ENCODE measurements at regions not wholly inside any gene's neighbourhood (a gene's known extent, or its start where the extent isn't known, plus 50 kb on each side); places are given as distances from the start of the nearest gene placed in this dataset.

DNA sequence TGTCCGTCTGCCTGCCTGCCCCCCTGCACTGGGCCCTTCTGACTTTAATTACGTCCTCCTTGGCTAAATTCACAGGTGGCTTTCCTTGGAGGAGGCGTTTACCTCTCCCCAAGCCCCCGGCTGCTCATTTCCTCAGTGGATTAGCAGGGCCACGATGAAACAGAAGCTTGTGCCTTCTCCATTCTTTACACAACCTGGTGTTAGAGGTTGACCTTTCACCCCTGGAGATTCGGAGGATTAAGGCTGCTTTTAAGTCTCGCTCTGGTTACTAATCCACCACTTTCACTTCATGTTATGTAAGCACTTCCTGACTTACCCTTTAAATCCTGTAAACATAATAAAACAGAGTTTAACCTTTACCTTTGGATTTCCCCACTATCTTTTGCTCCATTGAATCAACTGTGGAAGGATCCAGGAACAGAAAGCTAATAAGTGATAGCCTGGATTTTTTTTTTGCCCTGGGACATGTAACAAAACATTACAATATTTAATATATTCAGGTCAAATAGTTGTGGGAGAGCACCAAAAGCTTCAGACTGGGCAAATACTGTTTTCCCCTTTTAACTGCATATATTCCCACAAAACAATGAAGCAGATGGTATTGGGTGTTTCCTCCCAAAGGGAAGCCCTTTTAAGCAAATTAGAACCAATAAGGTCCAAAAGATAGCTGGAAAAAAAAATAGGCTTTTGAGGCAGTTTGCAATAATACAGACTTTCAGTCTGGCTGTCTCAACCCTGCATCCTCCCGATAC, 370.2 kb downstream of the EN1 start:
- Mint-ChIP-seq H3K27ac (no peak overlapping the region), H3K9me3 (no peaks in the 10 kb centered on the region), H3K4me3 (no peak overlapping the region), H3K4me1 (no peaks in the 10 kb centered on the region), H3K27me3 (no peaks in the 10 kb centered on the region), H3K36me3 (ENCODE audit: low read depth) (no peaks in the 10 kb centered on the region)
- ATAC-seq (replicated peaks) = no peak

DNA sequence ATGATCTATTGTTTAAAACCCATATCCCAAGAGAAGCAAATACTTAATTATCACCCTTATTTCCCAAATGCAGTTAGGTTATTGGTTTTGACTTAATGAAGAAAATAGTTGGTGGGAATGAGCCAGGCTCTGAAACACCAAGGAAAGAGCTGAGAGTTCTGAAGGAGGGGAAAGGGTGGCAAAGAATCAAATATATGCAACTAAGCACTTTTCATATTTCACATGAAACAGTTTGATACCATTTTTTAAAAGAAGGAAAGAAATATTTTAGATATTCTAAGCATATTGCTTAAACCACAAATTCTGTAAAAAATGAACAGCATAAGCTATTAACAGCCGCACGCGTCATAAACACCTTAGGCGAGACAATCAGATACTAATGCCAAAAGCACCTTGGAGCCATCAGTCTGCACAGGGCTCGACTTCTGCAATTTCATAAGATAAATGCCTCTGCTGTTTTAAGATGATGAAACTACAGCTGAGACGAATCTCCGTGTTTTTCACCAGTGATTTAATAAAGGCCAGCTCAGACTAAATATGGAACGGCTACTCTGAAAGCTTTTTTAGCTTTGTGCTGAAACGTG, 371.7 kb downstream of the EN1 start:
- no peak overlapping the region for H3K4me3 Mint-ChIP-seq
- no peaks in the 10 kb centered on the region for H3K9me3 Mint-ChIP-seq
- H3K27me3 Mint-ChIP-seq = no peaks in the 10 kb centered on the region
- H3K4me1 Mint-ChIP-seq = no peaks in the 10 kb centered on the region
- no peak for ATAC-seq (replicated peaks)
- H3K27ac Mint-ChIP-seq = no peak overlapping the region
- H3K36me3 Mint-ChIP-seq (ENCODE audit: low read depth) = no peaks in the 10 kb centered on the region

DNA sequence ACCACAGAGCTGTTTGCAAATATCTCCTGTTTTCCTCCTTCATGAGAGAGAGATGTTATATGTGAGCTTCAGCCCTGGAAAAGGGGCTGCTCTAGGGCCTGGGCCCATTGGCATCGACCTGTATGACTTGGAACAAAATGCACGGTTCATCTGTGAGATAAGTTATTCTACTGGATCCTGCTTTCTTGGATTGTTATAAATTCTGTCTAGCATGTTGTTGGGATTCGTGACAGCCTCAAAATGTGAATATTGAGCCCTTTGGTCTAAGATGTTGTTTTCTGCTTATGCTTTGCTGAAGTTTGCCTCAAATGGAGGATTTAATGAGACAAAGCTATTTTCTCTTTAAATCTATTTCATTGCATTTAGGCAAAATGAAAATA, 372.9 kb downstream of the EN1 start:
- H3K9me3 Mint-ChIP-seq = no peaks in the 10 kb centered on the region
- ATAC-seq (replicated peaks) = no peak

DNA sequence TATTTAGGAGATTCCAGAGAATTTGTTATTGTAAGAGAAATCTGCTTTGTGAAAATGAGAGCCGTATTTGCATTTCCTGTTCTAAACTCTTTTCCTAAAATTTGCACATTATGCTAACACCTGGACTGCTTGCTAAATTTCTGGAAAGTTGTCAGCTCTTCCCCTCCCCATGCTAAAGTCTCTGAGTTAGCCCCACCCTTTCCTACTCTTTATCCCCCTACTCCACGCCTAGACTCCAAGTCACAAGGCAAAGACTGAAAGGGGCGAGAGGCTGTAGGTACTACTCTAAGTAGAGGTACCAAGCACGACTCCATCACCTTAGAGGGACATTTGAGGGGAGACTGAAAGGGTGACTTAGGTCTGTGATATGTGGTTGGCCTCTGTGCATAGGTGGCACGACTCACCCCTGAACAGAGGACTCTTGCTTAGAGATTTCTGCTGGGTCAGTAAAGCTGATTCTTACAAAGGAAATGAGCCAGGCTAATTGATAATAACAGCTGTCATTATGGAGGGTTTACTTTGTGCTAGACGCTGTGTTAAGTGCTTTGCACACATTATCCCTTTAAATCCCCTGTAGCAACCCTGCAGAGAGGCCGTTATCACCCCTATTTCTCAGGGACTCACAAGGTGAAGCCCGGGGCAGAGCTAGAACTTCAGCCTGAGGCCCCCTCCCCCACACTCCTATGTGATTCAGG, 373.5 kb downstream of the EN1 start:
- no peak for ATAC-seq (replicated peaks)
- no peak overlapping the region for H3K4me3 Mint-ChIP-seq
- no peaks in the 10 kb centered on the region for H3K36me3 Mint-ChIP-seq (ENCODE audit: low read depth)
- H3K9me3 Mint-ChIP-seq = no peaks in the 10 kb centered on the region
- H3K4me1 Mint-ChIP-seq = no peaks in the 10 kb centered on the region
- no peak overlapping the region for H3K27ac Mint-ChIP-seq
- H3K27me3 Mint-ChIP-seq = peaks cover 5% of the 10 kb centered on the region

More for the DNA sequence above, 372.9 kb downstream of the EN1 start:
- Mint-ChIP-seq H3K36me3 (ENCODE audit: low read depth) (no peaks in the 10 kb centered on the region), H3K27me3 (no peaks in the 10 kb centered on the region), H3K4me1 (no peaks in the 10 kb centered on the region), H3K27ac (no peak overlapping the region), H3K4me3 (no peak overlapping the region)

DNA sequence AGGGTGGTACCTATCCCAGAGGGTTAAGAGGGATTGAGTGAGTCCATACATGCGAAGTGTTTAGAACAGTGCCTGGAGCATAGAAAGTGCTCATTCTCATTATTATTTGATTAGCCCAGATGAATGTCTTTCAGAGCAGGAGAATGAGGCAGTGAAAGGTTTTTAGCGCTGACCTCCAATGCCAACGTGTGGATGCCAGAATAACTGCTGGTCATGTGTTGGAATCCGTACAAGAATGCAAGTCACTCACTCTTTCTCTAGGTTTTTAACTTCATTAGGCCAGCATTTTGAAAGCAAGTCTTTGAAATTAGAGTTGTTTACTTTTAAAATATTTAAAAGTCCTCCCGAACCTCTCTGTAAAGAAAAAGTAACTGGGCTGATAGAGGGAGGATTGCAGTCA, 374.2 kb downstream of the EN1 start:
- Mint-ChIP-seq H3K9me3 (no peaks in the 10 kb centered on the region), H3K36me3 (ENCODE audit: low read depth) (no peaks in the 10 kb centered on the region), H3K4me1 (no peaks in the 10 kb centered on the region), H3K4me3 (no peak overlapping the region), H3K27me3 (peaks cover 10% of the 10 kb centered on the region), H3K27ac (no peak overlapping the region)
- ATAC-seq (replicated peaks) = no peak

DNA sequence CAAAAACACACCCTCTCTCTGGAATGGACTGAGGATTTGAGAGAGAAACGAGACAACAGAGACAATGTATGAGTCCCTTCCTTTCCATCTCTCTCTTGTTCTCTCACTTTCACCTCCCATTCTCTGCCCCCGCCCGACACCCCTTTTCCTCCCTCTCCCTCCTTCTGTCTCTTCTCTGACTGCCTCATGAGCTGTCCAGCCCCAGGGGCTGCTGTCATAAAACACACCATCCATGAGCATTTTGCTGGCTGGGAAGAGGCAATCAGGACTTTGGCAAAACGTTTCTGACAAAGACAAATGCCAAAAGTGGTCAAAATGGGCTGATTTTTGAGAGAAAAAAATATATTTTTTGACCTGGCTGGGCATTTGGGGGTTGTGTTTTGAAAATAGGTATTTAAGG, 377.2 kb downstream of the EN1 start:
- ATAC-seq (replicated peaks) = no peak
- H3K9me3 Mint-ChIP-seq = no peaks in the 10 kb centered on the region
- no peak overlapping the region for H3K4me3 Mint-ChIP-seq
- no peak overlapping the region for H3K27ac Mint-ChIP-seq
- H3K4me1 Mint-ChIP-seq = no peaks in the 10 kb centered on the region
- peaks cover 13% of the 10 kb centered on the region for H3K27me3 Mint-ChIP-seq
- no peaks in the 10 kb centered on the region for H3K36me3 Mint-ChIP-seq (ENCODE audit: low read depth)

DNA sequence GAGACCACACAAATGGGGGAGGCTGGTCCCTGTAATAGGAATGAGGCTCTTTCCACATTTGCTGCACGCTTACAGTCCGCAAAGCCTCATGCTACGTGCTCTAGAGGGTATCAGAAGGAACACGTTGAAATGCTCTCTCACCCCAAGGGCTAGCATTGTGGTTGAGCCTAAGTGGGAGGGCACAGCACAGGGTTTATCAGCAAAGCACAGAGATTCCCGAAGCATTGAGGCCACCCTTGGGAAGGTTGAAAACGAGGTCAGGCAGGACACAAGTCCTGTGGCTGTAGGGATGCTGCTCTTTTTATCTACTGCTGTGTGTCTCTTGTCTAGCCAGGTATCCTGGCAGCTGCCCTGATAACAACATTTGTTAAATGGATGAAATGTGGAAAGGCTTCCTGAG, 378.3 kb downstream of the EN1 start:
- H3K36me3 Mint-ChIP-seq (ENCODE audit: low read depth) = no peaks in the 10 kb centered on the region
- H3K4me1 Mint-ChIP-seq = no peaks in the 10 kb centered on the region
- no peak for ATAC-seq (replicated peaks)
- H3K27me3 Mint-ChIP-seq = peaks cover 13% of the 10 kb centered on the region
- H3K27ac Mint-ChIP-seq = no peak overlapping the region
- no peaks in the 10 kb centered on the region for H3K9me3 Mint-ChIP-seq
- no peak overlapping the region for H3K4me3 Mint-ChIP-seq

DNA sequence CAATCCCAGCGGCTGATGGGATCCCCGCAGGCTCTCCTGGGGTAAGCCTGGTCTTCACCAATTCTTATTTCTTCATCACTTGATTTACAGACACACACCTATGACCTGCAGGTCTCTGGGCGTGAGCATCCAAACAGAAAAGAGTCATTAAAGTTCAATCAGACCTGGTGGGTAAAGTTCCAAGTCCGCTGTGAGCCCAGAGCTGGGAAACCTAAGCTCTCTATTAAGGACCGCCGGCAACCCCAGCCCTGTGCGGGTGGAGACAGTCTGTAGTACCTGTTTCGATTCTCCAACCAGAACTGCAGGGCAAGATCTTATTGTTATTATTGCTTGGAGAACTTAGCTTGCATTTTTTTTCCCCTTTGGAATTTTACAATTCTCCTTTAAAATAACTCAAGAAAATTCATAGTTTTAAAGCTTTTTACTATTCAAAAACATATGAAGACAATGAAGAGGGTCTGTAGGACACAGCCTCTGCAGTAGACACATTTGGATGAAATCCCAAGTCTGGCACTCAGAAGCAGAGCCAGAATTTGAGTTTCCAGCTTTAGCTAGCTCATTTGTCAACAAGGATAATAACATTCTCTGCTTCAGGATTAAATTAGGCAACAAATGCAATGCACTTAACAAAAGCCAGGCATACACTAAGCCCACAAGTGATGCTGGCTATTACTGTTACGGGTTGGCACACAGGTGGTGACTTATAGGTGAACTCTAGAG, 376.4 kb downstream of the INSIG2 start:
- Mint-ChIP-seq H3K27ac (no peak overlapping the region), H3K4me1 (no peaks in the 10 kb centered on the region), H3K36me3 (ENCODE audit: low read depth) (no peaks in the 10 kb centered on the region), H3K27me3 (peaks cover 19% of the 10 kb centered on the region), H3K9me3 (no peaks in the 10 kb centered on the region), H3K4me3 (no peak overlapping the region)
- ATAC-seq (replicated peaks) = no peak

DNA sequence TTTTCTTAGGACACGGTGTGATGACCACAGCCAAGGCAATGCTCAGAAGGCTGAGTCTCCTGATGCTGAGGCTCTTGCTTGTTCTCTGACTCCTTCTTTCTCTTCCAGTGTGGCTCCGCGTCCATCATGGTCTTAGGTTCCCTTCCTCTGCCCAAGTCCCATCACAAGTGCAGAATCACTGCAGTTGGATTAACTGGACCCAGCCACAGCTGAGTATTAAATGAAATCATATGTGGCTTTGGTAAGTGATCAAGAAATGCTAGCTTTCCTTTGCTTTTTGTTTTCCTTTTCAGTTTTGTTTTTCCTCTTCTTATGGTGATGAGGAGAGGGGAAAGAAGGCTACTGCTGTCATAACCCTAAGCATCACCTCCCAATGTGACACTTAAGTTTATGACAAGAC, 375.8 kb downstream of the INSIG2 start:
- peaks cover 15% of the 10 kb centered on the region for H3K27me3 Mint-ChIP-seq
- no peaks in the 10 kb centered on the region for H3K36me3 Mint-ChIP-seq (ENCODE audit: low read depth)
- H3K27ac Mint-ChIP-seq = no peak overlapping the region
- no peaks in the 10 kb centered on the region for H3K9me3 Mint-ChIP-seq
- H3K4me3 Mint-ChIP-seq = no peak overlapping the region
- no peaks in the 10 kb centered on the region for H3K4me1 Mint-ChIP-seq
- no peak for ATAC-seq (replicated peaks)

DNA sequence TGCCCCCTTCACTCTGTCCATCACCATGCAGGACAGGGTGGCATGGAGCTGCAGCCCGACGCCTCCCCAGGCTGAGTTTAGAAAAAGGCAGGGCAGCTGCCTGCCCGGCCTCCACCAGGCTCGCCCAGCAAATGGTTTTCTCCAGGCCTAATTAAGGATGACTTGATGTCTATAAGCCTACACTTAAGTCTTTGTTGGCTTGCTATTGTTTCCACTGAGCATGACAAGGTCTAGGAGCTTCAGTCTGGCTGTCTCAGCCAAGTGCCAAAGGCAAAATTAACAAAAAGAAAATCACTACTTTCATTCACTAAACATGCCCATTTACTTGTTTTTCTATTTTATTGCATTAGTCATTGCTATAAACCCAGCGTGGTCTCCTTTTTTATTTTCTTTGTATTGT, 372.2 kb downstream of the INSIG2 start:
- Mint-ChIP-seq H3K4me3 (no peak overlapping the region), H3K4me1 (no peaks in the 10 kb centered on the region), H3K9me3 (no peaks in the 10 kb centered on the region), H3K27ac (no peak overlapping the region), H3K27me3 (peaks cover 29% of the 10 kb centered on the region), H3K36me3 (ENCODE audit: low read depth) (no peaks in the 10 kb centered on the region)
- no peak for ATAC-seq (replicated peaks)

DNA sequence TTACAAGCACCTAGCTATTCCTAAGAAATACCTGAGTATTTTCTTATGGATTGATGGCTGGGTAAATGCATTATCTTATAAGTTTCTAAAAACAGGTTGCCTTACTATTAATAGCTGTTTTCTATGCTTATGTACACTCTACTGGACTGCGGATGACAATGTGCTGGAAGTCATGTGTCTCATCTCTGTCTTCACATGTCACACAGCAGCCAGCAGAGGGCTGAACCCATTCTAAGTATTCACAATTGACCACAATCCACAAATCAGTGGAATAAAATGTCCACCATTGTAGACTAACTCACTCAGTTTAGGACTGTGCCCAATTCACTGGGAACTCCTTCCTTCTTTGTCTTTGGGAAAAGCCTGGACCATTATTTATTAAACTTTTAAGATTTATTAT, 371.2 kb downstream of the INSIG2 start:
- H3K36me3 Mint-ChIP-seq (ENCODE audit: low read depth) = no peaks in the 10 kb centered on the region
- no peaks in the 10 kb centered on the region for H3K9me3 Mint-ChIP-seq
- ATAC-seq (replicated peaks) = no peak
- H3K4me1 Mint-ChIP-seq = no peaks in the 10 kb centered on the region
- peaks cover 30% of the 10 kb centered on the region for H3K27me3 Mint-ChIP-seq
- H3K4me3 Mint-ChIP-seq = no peak overlapping the region
- H3K27ac Mint-ChIP-seq = no peak overlapping the region

DNA sequence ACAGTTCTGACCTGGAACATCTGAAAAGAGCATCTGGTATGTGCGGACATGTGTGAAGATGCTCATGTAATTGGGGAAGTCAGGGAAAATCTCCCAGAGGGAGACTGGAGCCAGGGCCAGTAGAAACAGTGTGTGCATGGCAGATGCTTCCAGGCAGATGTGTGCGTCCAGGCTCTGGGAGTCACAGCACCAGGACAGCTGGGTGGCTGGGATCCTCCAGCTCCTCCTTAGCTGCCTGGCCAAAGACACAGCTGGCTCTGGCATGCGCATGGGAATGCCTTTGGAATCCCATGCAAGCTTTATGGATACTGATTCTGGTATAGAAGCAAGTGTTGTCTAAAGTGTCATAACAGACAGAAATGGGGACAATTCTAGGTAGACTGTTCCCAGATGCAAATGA, 369.7 kb downstream of the INSIG2 start:
- Mint-ChIP-seq H3K36me3 (ENCODE audit: low read depth) (no peaks in the 10 kb centered on the region), H3K27me3 (peaks cover 34% of the 10 kb centered on the region), H3K27ac (no peak overlapping the region), H3K4me3 (no peak overlapping the region), H3K9me3 (no peaks in the 10 kb centered on the region), H3K4me1 (no peaks in the 10 kb centered on the region)
- ATAC-seq (replicated peaks) = no peak

DNA sequence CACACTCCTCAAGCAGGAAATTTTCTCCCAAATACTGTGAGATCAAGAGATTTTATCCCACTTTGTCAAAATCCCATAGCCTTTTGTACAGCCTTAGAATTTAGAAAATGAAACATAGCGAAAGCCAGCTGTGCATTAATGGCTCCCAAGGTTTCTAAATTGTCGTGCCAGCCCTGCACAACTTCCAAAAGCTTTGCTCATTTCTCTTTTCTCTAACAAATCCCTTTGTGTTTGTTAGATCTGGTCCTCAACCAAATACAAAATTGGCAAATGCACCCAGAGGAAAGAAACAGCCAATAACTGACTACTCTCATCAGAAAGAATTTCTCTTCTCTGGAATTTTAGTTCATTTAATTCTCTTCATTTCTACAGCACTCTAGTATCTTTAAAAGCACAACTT, 361.1 kb downstream of the INSIG2 start:
- Mint-ChIP-seq H3K4me3 (no peak overlapping the region), H3K36me3 (ENCODE audit: low read depth) (no peaks in the 10 kb centered on the region), H3K27ac (no peak overlapping the region), H3K27me3 (peaks cover 6% of the 10 kb centered on the region), H3K9me3 (no peaks in the 10 kb centered on the region), H3K4me1 (no peaks in the 10 kb centered on the region)
- no peak for ATAC-seq (replicated peaks)

DNA sequence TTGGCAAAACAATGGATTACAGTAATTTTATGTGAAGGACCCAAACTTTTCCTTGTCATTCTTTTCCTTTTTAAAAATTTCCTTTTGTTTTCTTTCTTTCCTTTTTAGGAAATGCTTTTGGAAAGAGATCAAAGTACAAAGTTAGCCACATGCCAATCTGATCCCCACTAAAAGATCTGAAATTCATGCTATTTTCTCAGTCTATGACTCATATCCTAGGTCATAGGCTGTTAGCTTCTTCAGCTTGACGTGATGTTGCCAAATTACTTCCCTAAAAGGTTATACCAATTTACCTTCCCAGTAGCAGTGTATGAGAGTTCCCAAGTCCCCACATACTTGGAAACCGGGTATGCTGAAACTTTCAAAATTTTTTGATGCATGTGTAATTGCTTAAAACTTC, 355.3 kb downstream of the INSIG2 start:
- ATAC-seq (replicated peaks) = no peak

More for the DNA sequence above, 355.3 kb downstream of the INSIG2 start:
- H3K27me3 Mint-ChIP-seq = peaks cover 4% of the 10 kb centered on the region
- no peak overlapping the region for H3K27ac Mint-ChIP-seq
- no peaks in the 10 kb centered on the region for H3K4me1 Mint-ChIP-seq
- no peaks in the 10 kb centered on the region for H3K9me3 Mint-ChIP-seq
- H3K36me3 Mint-ChIP-seq (ENCODE audit: low read depth) = no peaks in the 10 kb centered on the region
- no peak overlapping the region for H3K4me3 Mint-ChIP-seq
